ENCODE measurements at regions not wholly inside any gene's neighbourhood (a gene's known extent, or its start where the extent isn't known, plus 50 kb on each side); places are given as distances from the start of the nearest gene placed in this dataset.
"Not testable (repeated sequence)": the region's sequence is repeated elsewhere in the genome, so short reads cannot be mapped to it uniquely, and the experiment has no call there.

DNA sequence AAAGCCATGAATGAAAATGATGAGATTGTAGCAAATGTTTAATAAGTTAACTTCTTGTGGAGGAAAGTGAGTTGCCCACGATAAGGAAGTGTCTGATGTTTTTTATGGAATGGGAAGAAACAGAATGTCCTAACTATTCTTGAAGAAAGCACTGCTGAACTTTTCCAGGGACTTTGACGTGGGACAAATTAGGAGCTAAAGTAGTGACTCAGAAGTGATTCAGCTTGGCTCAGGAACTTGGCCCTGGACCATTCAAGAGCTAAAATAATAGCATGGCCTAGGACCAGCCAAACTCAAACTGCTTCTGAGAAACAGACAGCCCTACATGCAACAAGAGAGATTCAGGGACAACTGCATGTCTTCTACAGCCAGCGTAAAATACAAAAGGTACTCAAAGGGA is 176.3 kb upstream of the TSPY4 start:
- TF ChIP-seq, protein P1, sequence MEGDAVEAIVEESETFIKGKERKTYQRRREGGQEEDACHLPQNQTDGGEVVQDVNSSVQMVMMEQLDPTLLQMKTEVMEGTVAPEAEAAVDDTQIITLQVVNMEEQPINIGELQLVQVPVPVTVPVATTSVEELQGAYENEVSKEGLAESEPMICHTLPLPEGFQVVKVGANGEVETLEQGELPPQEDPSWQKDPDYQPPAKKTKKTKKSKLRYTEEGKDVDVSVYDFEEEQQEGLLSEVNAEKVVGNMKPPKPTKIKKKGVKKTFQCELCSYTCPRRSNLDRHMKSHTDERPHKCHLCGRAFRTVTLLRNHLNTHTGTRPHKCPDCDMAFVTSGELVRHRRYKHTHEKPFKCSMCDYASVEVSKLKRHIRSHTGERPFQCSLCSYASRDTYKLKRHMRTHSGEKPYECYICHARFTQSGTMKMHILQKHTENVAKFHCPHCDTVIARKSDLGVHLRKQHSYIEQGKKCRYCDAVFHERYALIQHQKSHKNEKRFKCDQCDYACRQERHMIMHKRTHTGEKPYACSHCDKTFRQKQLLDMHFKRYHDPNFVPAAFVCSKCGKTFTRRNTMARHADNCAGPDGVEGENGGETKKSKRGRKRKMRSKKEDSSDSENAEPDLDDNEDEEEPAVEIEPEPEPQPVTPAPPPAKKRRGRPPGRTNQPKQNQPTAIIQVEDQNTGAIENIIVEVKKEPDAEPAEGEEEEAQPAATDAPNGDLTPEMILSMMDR (IDR thresholded peaks at IDR 0.05): not testable (repeated sequence)
- TF ChIP-seq POLR2A (IDR thresholded peaks at IDR 0.05): not testable (repeated sequence)

Measured in stomach (tissue), 4 donors.